OCI-LY7 (cell line): ENCODE measurements at regions not wholly inside any gene's neighbourhood (a gene's known extent, or its start where the extent isn't known, plus 50 kb on each side); places are given as distances from the start of the nearest gene placed in this dataset.

Experiments
- CTCF ChIP-seq: fragments of 200-600 bp; sonication (generic); conservative IDR thresholded peaks from 2 replicates; pipeline ENCODE4 v1.5.1; 2014; ENCODE audit warnings: mild to moderate bottlenecking, antibody characterized with exemption, low read length, moderate library complexity, mixed read lengths
- EZH2phosphoT487 ChIP-seq: fragments of 200-600 bp; sonication (generic); IDR thresholded peaks from 2 replicates; pipeline ENCODE4 v1.6.1; 2018; ENCODE audit warnings: low read depth, borderline replicate concordance, mild to moderate bottlenecking, mixed run types, antibody characterized with exemption, low read length, moderate library complexity, mixed read lengths

- TF ChIP-seq CTCF (no peak), EZH2phosphoT487 (no peak)
Observed at GRCh38 chr7:22662036-22662435, 65.0 kb upstream of the IL6 start.
